Breast epithelium (tissue), 3 donors: ENCODE measurements at regions not wholly inside any gene's neighbourhood (a gene's known extent, or its start where the extent isn't known, plus 50 kb on each side); places are given as distances from the start of the nearest gene placed in this dataset.

Experiments
- CTCF ChIP-seq, 3 donors: fragments of 450-650 bp; IDR thresholded peaks; one replicate each; pipeline ENCODE4 v1.5.1; 2016 to 2017; ENCODE audit warnings: antibody characterized with exemption in 3 of 3, mild to moderate bottlenecking in 3 of 3, moderate library complexity in 3 of 3
- POLR2A ChIP-seq: fragments of 450-650 bp; IDR thresholded peaks from one replicate; pipeline ENCODE4 v1.6.1; 2016; ENCODE audit warnings: antibody characterized with exemption, mild to moderate bottlenecking, moderate library complexity

GRCh38 chr4:136036744-136037143 is 1495.5 kb downstream of the PCDH18 start:
- TF ChIP-seq CTCF (IDR thresholded peaks at IDR 0.05) = no peak
- TF ChIP-seq POLR2A = no peak
